GM04503 (cell line): ENCODE measurements at regions not wholly inside any gene's neighbourhood (a gene's known extent, or its start where the extent isn't known, plus 50 kb on each side); places are given as distances from the start of the nearest gene placed in this dataset.

ENCODE experiments used
- DNase-seq: peaks from one replicate; pipeline ENCODE4 v3.0.0-alpha.2; 2012; ENCODE audit warnings: low read depth

GRCh38 chr3:10583798-10584708 is 78.7 kb upstream of the ATP2B2 start:
- DNase-seq, result no peak

GRCh38 chr3:10585945-10586344 is 80.6 kb upstream of the ATP2B2 start:
- DNase-seq, result no peak

DNA sequence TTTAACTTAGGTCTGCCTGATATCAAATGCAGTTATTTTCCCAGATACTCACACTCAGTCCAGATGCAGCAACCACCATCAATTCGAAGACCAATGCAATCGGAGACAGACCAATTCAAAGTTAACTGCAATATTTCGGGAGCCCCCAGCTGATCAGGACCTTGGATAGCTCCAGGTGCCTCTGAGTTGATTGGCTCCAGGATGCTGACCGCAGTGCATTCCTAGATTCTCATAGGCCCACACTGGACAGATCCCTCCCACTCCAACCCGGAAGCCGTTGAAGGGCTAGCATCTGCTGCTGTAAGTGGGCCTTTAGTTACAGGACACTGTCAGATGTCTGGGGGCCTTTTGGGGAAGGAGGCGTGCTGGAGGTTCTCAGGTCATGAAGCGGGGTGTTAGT is 89.5 kb upstream of the ATP2B2 start:
- DNase-seq, result no peak

GRCh38 chr3:10596746-10597448 is 91.5 kb upstream of the ATP2B2 start:
- no peak for DNase-seq

DNA sequence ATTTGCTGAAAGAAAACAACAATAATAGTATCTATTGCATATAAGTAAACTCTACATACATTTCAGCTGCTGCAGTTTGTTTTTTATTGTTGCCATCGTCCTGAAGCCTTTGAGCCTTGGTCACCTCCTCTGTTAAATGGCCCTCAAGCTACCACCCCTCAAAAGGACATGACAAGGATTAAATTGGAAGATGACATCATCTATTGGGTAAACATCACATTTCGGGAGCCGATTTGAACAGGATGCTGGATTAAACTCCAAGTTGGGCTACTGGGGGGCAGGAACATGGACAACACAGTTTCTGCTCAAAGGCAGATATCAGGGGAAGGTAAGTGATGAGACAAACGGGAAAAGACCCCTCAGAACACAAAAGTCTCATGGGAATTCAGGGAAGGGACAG is 92.3 kb upstream of the ATP2B2 start:
- no peak for DNase-seq

GRCh38 chr3:10599017-10599416 is 93.6 kb upstream of the ATP2B2 start:
- DNase-seq, result no peak

DNA sequence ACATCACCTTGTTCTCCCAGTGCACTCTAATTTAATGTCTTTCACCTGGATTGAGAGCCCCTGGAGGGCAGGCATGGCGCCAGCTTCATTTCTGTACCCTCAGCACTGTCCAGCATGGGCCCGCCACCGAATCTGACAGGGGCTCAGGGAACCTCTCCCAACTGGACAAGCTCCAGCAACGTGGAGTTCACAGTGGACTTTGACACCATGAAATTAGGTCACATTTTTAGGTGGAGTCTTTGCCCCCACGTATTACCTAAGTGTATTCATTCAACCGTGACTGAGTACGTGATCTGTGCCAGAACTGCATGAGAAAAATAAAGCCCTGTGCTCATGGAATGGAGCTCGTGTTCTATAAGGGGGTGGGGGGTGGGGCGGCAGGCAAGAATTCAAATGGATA is 94.1 kb upstream of the ATP2B2 start:
- no peak for DNase-seq

GRCh38 chr3:10600296-10600714 is 94.9 kb upstream of the ATP2B2 start:
- DNase-seq, result no peak

GRCh38 chr3:10600726-10601125 is 95.3 kb upstream of the ATP2B2 start:
- DNase-seq, result no peak

GRCh38 chr3:10601151-10601856 is 95.9 kb upstream of the ATP2B2 start:
- DNase-seq, result no peak

DNA sequence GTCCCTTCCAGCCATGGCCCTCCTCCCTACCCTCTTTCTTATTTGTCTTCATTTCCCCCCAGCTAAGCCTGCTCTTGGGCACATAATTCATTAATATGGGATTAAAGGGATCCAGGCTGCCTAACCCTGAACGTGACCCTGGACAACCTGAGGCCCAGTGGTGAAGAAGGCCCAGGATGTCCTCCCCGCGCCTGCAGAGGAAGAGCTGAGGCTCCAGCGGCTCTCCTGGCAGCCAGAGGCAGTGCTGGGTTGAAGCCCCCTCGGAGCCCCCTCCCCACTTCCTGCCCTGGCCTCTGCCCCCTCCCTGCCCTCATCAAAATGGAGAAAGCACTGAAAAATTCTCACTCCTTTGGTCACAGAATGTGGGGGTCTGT is 96.5 kb upstream of the ATP2B2 start:
- no peak for DNase-seq

- no peak for DNase-seq
Measured at GRCh38 chr3:10602271-10602670, 96.9 kb upstream of the ATP2B2 start.

DNA sequence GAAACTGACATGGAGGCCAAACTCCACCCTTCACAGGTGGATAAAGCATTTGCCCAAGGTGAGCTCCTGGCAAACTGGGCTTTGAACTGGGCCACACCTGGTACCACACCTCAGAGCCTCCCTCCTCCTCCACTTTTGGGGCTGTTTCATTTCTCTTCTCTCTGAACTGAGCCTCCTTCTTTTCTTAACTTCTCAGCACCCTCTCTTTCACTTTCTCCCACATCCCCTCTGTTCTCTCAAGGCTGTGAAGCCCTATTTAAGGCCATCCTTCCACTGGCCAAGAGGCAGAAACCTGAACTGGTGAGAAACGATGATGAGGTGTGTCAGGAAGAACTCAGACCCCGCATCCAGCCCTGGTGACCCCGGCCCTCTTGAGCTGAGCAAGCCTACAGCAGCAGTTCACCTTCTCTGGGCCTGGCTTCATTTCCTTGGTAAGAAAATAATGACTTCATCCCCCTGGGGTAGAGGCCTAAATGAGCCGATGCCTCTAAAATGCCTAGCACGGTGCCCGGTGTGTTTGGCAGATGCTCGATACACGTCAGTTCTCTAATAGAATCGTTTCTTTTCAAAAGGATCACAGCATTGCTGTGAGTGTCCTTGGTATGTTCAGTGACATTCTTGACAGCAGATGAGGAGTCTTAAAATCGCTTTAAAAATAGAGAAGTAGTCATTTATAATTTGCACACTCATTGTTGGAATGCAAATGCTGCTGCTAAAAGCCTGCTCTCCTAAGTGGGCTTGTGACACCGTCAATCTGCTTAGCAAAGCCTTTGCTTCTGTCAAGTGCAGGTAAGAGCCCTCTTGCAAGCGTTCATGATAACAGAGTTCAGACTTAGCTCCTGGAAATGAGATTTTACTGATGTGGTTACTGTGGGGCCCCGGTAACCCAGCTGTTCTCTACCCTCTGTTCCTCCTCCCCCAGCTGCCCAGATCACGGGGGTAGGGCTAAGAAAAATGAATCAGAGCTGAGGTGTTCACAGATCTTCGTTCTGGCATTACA is 97.7 kb upstream of the ATP2B2 start:
- no peak for DNase-seq

- DNase-seq, result no peak
Measured at GRCh38 chr3:10609134-10609533, 103.7 kb upstream of the ATP2B2 start.

- DNase-seq, result no peak
Measured at GRCh38 chr3:10614168-10614567, 108.8 kb upstream of the ATP2B2 start.

DNA sequence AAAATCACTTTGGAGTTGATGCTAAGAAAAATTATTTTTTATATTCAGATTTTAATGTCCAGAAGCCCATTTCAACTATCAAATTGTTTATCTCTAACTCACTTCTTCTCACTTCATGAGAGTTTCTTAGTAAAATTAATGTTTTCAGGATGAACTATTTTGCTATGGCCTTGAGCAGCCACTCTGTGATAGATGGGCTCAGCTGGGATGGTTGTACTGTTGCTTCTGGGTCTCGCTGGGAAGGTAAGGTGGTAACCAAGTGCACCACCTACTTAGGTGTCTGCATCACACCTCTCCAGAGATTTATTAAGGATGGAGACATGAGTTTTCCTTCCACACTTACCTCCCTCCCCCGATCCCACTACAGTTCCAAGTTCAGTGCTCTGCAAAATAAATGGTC is 110.3 kb upstream of the ATP2B2 start:
- no peak for DNase-seq

DNA sequence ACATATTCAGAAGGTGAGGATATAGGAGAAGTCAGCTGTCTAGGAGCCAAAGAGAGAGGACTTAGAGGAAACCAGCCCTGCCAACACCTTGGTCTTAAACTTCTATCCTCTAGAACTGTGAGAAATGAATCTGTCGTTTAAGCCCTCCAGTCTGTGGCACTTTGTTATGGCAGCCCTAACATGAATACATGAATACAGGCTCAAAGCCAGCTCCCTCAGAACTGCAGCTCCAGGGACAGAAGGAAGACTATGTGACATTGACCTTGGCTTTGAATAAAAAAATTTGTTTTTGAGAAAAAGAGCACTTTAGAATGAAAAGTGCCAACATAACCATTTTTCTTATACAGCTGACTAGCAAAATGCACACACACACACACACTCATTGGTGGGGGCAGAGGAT is 110.9 kb upstream of the ATP2B2 start:
- DNase-seq, result no peak

- DNase-seq, result no peak
Measured at GRCh38 chr3:10619989-10620832, 114.8 kb upstream of the ATP2B2 start.

- DNase-seq, result no peak
Measured at GRCh38 chr3:10620833-10621082, 115.4 kb upstream of the ATP2B2 start.

DNA sequence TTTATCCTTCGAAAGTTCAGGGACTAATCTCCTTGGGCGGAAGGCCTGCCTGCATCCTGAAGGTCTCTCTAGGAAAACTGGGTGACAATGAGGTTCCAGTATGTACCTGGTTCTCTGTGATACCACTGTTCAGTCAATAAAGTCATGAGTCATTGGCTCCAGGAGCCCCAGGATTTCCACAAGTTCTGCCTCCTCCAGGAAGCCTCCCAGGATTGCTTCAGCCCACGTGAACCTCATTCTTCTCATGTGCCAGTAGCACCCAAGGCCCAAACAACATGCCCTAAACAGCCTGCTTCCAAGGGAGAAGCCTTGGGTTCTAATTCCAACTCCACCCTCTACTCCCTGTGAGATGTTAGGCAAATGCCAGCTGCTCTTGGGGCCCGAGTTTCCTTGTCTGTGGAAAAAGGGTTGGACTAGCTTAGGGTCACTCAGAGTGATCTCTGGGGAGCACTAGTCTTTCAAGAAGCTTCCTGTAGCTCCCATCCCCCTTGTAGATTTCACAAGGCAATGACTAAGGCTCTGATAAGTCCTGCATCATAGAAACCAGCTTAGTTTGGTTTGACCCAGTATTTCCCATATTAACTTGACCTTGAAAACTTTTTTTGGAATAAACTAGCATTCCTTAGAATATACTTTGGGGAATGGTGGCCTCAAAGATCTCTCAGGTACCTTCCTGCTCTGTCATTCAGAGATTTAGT is 118.3 kb upstream of the ATP2B2 start:
- DNase-seq, result no peak
